Endothelial cell (in vitro differentiated cells): ENCODE measurements at regions not wholly inside any gene's neighbourhood (a gene's known extent, or its start where the extent isn't known, plus 50 kb on each side); places are given as distances from the start of the nearest gene placed in this dataset.
"Not testable (repeated sequence)": the region's sequence is repeated elsewhere in the genome, so short reads cannot be mapped to it uniquely, and the experiment has no call there.

Source experiments
- DNase-seq: peaks from one replicate; pipeline ENCODE4 v3.0.0; 2021; ENCODE audit warnings: low spot score
- H3K27ac Mint-ChIP-seq: one replicate; pipeline ENCODE4 v1.8.0; 2021; ENCODE audit warnings: mixed read lengths, inconsistent platforms; ENCODE audit not compliant: unreplicated experiment
- H3K27me3 Mint-ChIP-seq: one replicate; pipeline ENCODE4 v1.8.0; 2021; ENCODE audit warnings: mild to moderate bottlenecking, moderate library complexity, mixed read lengths, inconsistent platforms; ENCODE audit not compliant: unreplicated experiment
- H3K36me3 Mint-ChIP-seq: one replicate; pipeline ENCODE4 v1.8.0; 2021; ENCODE audit warnings: mild to moderate bottlenecking, low read depth, mixed read lengths, inconsistent platforms; ENCODE audit not compliant: unreplicated experiment
- H3K4me1 Mint-ChIP-seq: one replicate; pipeline ENCODE4 v1.8.0; 2021; ENCODE audit warnings: mild to moderate bottlenecking, mixed read lengths, inconsistent platforms; ENCODE audit not compliant: unreplicated experiment
- H3K4me3 Mint-ChIP-seq: one replicate; pipeline ENCODE4 v1.8.0; 2021; ENCODE audit warnings: mild to moderate bottlenecking, mixed read lengths, inconsistent platforms; ENCODE audit not compliant: unreplicated experiment
- H3K9me3 Mint-ChIP-seq: one replicate; pipeline ENCODE4 v1.8.0; 2021; ENCODE audit warnings: mixed read lengths, inconsistent platforms; ENCODE audit not compliant: unreplicated experiment
- CTCF ChIP-seq: fragments of 200-600 bp; sonication (generic); IDR thresholded peaks from one replicate; pipeline ENCODE4 v1.5.0; 2021; ENCODE audit warnings: antibody characterized with exemption; ENCODE audit not compliant: unreplicated experiment

- H3K9me3 Mint-ChIP-seq = no peaks in the 10 kb centered on the region
- no peak for TF ChIP-seq CTCF
- peaks cover 2% of the 10 kb centered on the region for H3K27me3 Mint-ChIP-seq
- no peak overlapping the region for H3K27ac Mint-ChIP-seq
- no peaks in the 10 kb centered on the region for H3K4me1 Mint-ChIP-seq
- no peak overlapping the region for H3K4me3 Mint-ChIP-seq
- no peak for DNase-seq
- no peaks in the 10 kb centered on the region for H3K36me3 Mint-ChIP-seq
Measured at GRCh38 chr2:144905956-144906355, 386.0 kb upstream of the ZEB2 start.

- H3K9me3 Mint-ChIP-seq = no peaks in the 10 kb centered on the region
- peaks cover 2% of the 10 kb centered on the region for H3K27me3 Mint-ChIP-seq
- no peak overlapping the region for H3K4me3 Mint-ChIP-seq
- H3K4me1 Mint-ChIP-seq = no peaks in the 10 kb centered on the region
- no peak for TF ChIP-seq CTCF
- no peak for DNase-seq
- H3K36me3 Mint-ChIP-seq = no peaks in the 10 kb centered on the region
- no peak overlapping the region for H3K27ac Mint-ChIP-seq
Measured at GRCh38 chr2:144904612-144905011, 384.7 kb upstream of the ZEB2 start.

- H3K4me3 Mint-ChIP-seq, H3K4me1 Mint-ChIP-seq, H3K27me3 Mint-ChIP-seq, DNase-seq, H3K36me3 Mint-ChIP-seq, H3K27ac Mint-ChIP-seq, H3K9me3 Mint-ChIP-seq: not testable (repeated sequence)
Measured at GRCh38 chr2:144903045-144903444, 383.1 kb upstream of the ZEB2 start.

GRCh38 chr2:144901386-144901785 lies 381.5 kb upstream of the ZEB2 start:
- not testable (repeated sequence) for H3K27me3 Mint-ChIP-seq, H3K4me3 Mint-ChIP-seq, H3K27ac Mint-ChIP-seq, H3K9me3 Mint-ChIP-seq, DNase-seq, H3K36me3 Mint-ChIP-seq, H3K4me1 Mint-ChIP-seq

- H3K9me3 Mint-ChIP-seq = no peaks in the 10 kb centered on the region
- peaks cover 2% of the 10 kb centered on the region for H3K4me1 Mint-ChIP-seq
- no peaks in the 10 kb centered on the region for H3K36me3 Mint-ChIP-seq
- no peak for DNase-seq
- no peak overlapping the region for H3K4me3 Mint-ChIP-seq
- no peak for TF ChIP-seq CTCF
- H3K27ac Mint-ChIP-seq = no peak overlapping the region
- no peaks in the 10 kb centered on the region for H3K27me3 Mint-ChIP-seq
Measured at GRCh38 chr2:144896341-144896740, 376.4 kb upstream of the ZEB2 start.

GRCh38 chr2:144894612-144895599 lies 375.0 kb upstream of the ZEB2 start:
- Mint-ChIP-seq H3K27ac (no peak overlapping the region), H3K36me3 (no peaks in the 10 kb centered on the region), H3K4me3 (no peak overlapping the region), H3K27me3 (no peaks in the 10 kb centered on the region), H3K4me1 (peaks cover 2% of the 10 kb centered on the region), H3K9me3 (no peaks in the 10 kb centered on the region)
- no peak for TF ChIP-seq CTCF
- no peak for DNase-seq
